ENCODE measurements at regions not wholly inside any gene's neighbourhood (a gene's known extent, or its start where the extent isn't known, plus 50 kb on each side); places are given as distances from the start of the nearest gene placed in this dataset.
A peak's percentile ranks its signal among the peaks of the same experiment; 100 is the strongest.
"Not testable (repeated sequence)": the region's sequence is repeated elsewhere in the genome, so short reads cannot be mapped to it uniquely, and the experiment has no call there.

DNA sequence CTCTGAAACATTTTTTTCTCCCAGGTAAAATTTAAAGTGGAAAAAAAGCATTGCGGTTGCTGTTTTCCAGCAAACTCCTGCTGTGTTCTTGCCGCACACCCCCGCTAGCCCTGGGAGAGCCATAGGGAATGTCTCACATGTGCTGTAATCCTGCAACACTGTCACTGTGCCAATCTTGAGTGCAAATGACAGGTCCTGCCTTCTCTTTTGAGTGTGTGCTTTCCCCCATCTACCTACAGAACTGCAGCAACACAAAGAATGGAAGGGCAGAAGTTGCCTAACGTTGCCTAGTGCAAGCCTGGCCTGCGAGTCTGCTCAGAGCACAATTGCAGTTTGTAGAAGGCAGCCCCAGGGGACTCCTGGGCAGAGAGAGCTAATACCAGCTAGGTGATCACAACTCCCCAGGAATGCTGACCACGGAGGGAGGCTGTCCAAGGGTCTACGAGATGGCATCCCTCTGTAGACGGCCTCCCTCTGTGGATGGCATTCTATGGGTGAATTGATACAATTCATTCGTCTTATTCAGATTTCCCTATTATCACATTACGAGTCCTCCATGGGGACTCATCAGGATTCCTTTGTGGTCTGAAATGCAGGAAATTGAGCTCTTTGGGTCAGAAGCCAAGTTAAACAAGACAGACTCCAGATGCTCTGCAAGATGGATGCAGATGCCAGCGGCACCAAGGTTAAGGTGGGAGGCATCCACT lies 172.6 kb upstream of the S1PR3 start:
- no peak for DNase-seq

DNA sequence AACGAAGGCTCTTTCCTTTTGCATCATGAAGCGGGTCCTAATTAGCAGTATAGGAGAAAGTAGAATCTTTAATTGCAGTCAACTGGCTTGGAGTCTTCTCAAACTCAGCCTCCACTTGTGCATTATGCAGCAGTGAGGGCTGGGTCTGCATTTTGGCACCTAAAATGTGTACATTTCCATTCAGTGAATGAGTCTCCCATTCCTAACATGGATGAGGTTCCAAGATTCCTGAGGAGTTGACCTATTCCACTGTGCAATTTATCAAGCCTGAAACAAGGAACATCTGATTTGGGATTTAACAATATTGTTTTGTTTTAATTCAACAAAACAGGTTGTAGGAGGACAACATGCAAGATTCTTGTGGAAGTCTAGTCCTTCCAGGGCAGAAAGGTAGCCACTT lies 171.8 kb upstream of the S1PR3 start:
- DNase-seq, result no peak

DNA sequence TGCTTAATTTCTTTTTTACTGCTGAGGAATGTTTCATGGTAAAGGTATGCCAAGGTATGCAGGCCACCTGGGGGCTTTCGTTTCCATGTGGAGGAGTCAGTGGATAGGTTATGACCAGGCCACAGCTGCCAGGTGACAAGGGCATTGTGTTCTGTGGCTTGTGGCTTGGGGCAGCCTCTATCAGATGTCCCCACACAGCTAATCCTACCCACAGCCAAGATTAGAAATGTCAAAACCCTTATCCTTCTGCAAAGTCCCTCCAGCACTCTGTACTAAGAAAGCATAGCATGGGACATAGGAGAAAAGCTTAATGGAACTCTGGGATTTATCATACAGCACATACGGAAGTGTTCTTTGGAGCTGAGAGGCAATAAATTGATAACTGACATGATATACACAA lies 171.2 kb upstream of the S1PR3 start:
- DNase-seq, result no peak

DNA sequence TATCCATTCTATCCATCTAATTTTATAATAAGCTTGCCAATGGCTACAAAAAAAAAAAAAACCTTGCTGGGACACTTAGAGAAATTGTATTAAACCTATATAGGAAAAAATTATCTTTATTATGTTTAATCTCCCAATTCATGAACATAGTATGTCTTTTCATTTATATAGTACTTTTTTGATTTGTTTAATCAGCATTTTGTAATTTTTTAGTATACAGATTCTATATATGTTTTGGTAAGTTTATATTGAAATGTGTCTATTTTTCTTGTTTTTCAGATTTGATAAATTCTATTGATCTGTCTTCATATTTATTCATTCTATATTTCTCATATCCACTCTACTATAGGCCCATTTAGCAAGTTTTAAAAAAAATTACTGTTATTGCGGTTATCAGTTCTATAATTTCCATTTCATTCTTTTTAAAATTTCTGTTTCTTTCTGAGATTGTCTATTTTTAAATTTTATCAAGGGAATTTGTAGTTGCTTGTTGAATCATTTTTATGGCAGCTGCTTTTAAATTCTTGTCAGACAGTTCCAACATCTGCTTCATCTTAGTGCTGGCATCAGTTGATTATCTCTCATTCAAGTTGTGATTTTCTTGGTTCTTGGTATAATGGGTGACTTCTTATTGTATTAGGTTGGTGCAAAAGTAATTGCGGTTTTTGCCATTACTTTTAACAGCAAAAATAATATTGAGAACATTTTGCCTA lies 170.1 kb upstream of the S1PR3 start:
- DNase-seq, result no peak

DNA sequence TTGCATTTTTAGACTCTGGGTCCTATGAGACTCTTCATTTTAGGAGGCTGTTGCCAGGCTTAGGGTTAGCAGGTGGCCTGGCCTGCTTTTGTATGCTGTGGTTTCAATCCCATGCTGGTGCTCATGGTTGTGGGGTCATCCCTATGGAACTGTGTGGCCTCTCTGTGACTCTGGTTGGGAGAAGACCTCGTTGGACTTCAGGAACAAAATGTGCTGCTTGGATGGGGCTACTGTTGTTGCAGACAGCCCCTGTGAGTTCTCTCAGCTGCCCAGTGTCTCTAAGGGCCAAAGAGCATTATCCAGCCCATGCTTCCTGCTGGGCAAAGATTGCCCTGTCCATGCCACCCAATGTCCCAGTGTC lies 169.5 kb upstream of the S1PR3 start:
- DNase-seq, result no peak

DNA sequence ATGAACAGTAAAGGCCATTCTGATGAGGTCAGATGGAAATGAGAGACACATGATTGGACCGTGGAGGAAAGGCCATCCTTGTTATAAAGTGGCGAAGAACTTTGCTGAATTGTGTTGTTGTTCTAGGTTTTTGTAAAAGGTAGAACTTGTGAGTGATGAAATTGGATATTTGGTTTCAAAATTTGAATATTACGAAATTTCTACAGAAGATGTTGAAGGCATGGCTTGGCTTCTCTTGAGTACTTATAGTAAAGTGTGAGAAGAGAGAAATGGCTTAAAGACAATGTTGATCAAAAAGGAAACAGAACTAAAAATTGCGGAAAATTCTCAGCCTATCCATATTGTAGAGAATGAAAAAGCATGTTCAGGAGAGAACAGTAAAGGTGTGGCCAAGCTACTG lies 166.6 kb upstream of the S1PR3 start:
- DNase-seq, result no peak

DNA sequence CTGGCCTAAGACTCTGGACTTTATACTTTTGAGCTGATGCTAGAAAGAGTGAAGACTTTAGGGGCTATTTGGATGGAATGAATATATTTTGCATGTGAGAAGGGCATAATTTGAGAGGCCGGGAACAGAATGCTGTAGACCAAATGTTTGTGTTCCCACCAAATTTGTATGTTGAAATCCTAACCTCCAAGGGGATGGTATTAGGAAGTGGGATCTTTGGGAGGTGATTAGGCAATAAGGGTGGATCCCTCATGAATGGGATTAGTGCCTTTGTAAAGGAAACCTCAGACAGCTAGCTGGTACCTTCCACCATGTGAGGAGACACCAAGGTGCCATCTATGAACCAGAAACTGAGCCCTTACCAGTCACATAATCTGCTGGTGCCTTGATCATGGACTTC lies 165.1 kb upstream of the S1PR3 start:
- DNase-seq, result no peak

DNA sequence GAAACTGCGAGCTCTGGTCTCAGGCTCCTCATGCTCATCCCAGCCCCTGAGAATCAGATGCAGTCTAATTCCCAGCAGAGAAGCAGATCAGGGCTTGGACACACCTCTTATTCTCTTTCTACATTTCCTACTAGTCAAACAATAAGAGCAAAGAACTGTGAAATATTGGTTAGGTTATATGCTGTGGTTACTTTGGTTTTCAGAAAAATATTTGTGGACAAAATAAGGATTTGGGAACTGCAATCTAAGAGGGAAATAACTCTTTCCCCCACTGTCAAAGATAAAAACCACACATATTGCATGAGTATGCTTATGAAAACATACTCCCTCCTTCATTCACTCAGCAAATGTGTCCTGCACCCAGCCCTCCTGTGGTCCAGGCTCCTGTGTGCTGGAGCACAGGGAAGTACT lies 164.5 kb upstream of the S1PR3 start:
- no peak for DNase-seq

DNA sequence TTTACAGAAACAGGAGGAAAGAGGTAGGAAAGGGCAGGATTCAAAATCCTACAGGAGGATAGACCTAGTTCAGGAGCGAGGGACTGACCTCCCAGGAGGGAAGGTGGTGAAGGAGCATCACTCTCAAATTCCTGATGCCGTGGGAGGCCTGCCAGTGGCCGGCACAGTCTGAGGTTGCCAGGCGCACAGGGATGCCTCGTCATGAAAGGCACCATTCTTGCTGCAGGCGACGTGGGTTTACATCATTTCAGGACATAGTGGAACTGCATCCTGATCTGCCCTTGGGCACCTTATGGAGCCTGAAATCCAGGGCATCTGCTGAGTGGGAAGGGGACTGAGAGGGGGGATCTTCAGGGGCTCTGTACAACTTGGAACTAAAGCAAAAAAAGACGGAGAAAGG lies 163.2 kb upstream of the S1PR3 start:
- DNase-seq, result no peak

DNA sequence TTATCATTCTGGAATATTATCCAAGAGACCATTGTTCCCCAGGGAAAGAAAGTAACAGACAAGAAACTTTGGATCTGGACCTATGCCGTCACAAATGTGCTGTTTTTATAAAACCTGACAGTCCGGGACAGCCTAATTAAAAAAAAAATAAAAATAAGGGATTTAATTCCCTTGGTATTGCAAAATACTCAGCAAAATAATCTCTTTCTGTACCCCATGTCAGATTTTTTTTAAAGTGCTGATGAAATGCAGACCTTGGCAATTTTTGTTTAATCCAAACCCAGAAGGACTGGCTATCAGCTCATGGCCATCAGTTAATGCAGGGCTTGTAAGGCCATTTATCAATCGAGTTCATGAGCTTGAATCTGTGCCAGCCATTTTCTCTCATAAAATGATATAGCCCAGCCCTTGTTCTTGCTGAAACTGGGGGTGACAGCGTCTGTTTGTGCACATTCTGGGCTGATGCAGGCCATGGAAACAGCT lies 162.7 kb upstream of the S1PR3 start:
- no peak for DNase-seq

DNA sequence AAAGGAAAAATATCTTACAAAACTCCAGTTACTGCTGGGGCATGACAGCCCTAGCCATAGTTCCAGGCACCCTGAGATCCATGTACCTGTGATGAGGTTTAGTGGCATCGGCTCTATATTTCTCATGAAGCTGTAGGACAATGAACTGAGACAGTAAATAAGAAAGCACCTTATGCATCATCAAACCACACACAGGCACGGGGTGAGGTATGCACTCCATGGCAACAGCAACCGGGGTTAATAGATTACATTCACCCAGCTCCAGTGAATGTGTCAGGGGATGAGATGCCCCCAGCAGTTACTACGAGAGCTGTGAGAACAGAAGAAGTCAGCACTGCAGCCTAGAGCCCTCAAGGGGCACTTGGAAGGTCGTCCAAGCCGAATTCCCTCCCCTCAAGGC lies 162.0 kb upstream of the S1PR3 start:
- DNase-seq, result peak in 1 of 2 donors; percentile 15

DNA sequence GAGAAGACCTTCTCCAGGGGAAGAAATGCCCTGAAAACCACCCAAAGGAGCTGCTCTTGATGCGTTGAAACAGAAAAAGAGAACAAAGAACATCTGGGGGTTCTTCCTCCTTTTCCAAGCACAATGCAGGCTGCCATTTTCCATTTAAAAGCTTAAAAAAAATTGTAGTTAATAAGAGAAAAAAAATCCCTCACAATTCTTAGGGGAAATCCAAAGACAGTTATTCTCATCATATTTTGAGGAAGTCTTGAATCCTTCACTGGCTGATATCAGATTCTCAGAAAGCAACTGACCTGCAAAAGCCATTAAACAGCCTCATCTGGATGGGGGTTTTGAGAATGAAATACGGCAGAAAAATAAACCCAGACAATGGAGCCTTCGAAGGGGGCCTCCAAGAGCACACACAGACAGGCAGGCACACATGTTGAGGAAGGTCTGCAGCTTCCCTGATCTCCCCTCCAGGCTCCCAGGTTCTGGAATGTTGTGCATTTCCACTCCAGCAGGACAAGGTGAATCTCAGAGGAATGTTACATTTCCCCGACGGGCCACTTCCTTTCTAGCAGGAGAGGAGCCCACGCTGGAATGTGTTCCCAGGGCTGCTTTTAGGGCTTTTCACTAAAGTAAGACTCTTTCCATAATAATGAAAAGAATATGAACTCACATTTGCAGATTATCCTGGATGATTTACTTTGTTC lies 159.4 kb upstream of the S1PR3 start:
- DNase-seq, result no peak

DNA sequence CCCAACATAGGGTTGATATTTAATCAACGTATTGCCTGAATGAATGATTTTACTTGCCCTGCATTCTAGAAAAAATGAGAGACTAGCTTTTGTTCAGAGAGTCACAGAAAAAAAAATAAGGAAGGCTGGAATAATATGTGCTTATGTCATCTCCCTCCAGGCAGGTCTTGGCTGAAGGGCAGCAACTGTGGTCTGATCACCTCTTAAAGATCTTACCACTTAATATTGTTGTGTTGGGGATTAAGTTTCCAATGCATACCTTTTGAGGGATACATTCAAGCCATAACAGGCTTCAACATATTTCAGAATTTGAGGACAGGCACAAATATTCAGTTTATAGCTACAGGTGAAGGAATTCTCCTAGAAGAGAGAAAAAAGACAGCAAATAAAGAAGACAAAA lies 157.3 kb upstream of the S1PR3 start:
- no peak for DNase-seq

DNA sequence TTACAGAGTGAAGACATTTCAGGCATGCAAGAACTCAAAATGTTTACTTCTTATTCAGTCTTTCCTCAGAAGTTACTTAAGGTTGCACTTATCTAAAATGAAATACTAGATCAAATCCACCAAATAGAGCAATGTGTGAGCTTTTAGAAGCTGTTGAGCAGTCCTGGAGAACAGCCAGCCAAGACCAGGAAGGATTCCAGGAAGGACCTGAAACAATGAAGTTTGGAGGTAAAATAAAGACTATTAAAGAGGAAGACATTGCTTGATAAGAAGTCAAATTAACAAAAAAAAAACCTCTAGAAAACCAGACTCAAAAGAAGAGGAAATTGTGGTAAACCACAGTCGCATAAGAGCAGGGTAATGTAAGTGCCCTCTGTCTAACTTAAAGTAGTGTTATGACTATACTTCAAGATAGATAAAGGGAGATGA lies 156.2 kb upstream of the S1PR3 start:
- DNase-seq, result no peak

DNA sequence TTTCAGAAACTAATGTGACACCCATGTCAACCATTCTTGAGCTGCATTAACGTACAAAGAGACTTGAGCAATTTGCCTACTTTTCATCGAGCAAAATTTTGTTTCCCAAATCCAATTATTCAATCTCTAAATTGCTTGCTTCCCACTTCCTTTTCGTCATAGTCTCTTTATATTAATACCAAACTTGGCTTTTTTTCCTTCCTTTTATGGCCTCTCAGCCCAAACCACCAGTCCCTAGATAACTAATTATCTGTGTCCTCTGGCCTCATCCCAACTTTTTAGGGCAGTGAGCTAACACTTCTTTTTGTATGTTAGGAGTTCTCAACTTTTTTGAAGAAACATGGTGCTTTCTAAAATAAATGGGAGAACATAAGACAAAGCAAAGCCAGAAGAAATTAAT lies 155.5 kb upstream of the S1PR3 start:
- no peak for DNase-seq

DNA sequence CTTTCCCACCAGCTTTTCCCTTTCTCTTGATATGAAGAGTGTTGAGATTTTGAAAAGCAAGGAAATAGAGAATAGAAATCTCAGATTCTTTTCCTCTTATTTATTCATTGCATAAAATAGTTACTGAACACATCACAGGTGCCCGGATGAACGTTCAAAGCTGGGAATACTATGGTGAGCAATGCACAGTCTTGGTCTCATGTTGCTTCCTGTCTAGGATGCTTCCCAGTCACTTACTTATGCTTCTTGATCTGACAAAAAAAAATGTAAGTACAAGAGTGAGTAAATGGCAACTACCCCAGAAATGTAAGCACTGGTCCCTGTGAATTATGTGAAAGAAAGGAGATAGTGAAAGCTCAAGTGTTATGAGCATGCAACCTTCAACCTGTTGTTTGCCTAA lies 153.5 kb upstream of the S1PR3 start:
- no peak for DNase-seq

DNA sequence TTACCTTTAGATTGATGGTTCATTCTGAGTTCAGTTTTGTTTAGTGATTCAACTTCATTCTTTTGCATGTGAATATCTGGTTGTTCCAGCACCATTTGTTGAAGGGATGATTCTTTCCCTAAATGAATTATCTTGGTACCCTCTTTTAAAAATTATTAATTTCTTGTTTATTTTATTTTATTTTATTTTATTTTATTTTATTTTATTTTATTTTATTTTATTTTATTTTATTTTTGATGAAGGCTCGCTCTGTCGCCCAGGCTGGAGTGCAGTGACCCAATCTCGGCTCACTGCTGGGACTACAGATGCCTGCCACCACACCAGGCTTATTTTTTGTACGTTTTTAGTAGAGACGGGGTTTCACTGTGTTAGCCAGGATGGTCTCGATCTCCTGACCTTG lies 141.4 kb upstream of the S1PR3 start:
- DNase-seq, result not testable (repeated sequence)

DNA sequence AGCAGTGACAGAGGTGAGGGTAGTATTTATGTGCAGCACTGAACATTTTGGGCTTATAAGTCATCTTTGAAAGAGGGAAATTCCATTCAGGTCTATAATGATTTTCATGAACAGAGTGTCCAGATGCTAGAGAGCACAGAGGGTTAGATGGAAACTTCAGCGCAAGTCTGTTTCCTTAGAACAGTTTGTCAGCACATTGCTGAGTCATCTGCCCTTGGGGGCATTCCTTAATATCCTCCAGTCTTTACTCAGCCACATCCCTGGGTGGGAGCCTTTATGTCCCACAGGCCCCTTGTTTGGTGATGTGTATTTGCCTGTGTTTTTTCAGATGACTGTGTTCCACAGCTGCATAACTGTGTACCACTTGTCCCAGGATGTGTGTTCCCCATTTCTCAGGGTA lies 138.5 kb upstream of the S1PR3 start:
- DNase-seq, result no peak

DNA sequence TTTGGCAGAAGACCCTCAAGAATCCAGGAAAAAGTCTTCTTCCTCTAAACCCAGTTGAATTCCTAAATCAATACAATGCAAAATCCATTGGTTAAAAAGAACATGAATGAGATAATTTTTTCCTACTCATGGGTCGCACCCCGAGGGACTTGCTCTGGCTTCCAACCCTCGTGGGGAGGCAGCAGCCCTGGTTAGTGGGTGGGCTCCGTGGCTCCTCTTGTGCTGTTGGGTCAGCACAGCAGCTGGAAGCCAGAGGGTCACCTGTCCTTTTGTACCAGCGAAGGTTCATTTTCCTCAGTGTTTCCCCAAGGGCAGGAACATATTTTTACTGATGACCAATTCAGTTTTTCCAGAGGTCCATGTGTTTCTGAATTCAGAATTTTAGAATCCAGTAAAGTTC lies 120.6 kb upstream of the S1PR3 start:
- DNase-seq, result no peak

DNA sequence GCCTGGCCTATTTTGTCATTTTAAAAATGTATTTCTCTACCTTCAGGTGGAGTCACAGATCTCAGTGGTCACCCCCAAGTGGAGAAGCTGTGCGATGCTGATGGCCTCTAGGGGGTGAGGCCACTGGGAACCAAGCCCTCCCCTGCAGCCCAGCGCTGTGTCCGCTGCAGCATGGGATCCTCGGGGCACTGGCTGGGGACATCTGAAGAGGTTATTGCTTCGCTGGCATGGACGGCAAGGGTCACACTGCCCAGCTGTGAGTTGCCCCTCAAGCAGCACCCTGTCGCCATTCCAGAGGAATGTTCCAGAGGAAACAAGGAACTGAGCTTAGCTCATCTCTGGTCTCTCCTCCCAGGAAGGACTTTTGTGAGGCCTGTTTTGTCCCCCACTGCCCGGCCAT lies 119.6 kb upstream of the S1PR3 start:
- DNase-seq, result no peak

DNA sequence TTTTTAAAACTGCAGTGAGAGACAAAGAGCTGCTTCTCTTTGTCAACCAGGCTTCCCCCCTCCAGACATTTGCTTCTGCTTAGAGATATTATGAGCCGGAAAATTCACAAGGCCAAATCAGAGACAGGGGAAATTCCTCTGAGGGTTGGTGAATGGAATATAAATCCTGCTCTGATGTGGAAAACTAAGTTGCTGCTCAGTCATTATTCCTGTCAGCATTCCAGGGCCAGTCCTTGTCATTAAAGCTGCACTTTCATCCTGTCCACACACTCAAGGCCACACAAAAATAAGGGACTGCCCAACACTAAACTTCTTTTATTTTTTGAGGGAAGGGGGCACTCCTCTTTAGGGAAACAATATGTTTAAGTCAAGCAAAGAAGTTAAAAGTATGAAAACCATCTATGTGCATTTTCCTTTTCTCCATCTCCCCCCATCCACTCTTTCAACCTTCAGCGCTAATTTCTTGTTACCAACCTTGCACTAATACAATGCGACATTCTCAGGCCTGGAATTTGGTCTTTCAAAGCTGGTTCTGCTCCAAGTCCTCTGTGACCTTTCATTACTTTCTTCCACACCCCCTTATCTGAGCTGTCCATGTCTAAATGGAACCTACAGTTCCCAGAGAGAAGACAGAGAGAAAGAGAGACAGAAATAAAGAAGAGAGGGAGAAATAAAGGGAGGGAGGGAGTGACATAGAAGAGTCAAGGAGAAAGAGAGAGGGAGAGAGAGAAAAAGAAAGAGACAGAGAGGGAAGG lies 118.9 kb upstream of the S1PR3 start:
- DNase-seq, result no peak

DNA sequence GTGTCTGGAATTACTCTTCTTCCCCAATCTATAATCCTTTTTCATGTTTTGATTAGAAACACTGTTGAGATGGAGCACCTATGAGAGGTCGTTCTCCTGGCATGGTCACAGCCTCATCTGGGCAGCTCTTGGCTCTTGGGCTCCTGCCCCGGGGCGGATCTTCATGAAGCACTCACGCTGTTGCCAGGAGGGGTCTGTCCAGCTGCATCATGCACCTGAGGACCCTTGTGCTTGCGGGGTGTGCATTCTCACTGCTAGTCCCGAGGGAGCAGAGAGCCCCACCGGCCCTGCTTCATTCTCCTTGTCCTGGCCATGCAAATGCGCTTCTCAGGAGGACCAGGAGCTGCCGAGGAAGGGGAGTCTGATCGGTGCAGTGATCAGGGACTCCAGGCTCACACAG lies 117.6 kb upstream of the S1PR3 start:
- DNase-seq, result no peak

DNA sequence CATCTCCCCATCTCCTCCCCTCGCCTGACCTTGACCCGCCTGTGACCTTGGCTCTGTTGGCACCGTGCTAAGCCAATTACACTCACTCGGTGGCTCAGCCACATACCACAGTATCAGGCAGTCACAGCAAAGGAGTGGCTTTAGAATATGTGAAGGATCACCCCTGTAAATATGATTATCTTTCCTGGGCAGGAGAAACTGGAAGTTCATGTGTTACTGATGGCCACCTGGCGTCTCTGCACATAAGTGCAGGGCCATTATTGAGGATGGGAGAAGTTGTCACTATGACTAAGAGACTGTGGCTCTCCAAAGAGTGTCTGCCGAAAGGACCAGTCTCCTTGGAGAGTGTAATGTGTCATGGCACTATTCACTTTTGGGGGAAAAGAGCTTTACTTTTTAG lies 116.9 kb upstream of the S1PR3 start:
- no peak for DNase-seq

Data from stimulated activated CD4-positive, alpha-beta T cell treated with anti-CD3 and anti-CD28 coated beads, Interleukin-2, amount 100 ng/mL, for 48 hours (primary cell).